GM12864 (cell line): ENCODE measurements at regions not wholly inside any gene's neighbourhood (a gene's known extent, or its start where the extent isn't known, plus 50 kb on each side); places are given as distances from the start of the nearest gene placed in this dataset.
"Not testable (repeated sequence)": the region's sequence is repeated elsewhere in the genome, so short reads cannot be mapped to it uniquely, and the experiment has no call there.

Experiments used
- DNase-seq: peaks from one replicate; pipeline ENCODE4 v3.0.0-alpha.2; 2011; ENCODE audit warnings: low read depth
- H3K4me3 ChIP-seq: 2 replicates; pipeline ENCODE4 v1.5.1; 2011; ENCODE audit warnings: mild to moderate bottlenecking, low read depth, low read length, control low read depth
- CTCF ChIP-seq: IDR thresholded peaks from 2 replicates; pipeline ENCODE4 v1.5.1; 2011; ENCODE audit warnings: low read depth, mild to moderate bottlenecking, moderate library complexity, low read length, control low read depth, inconsistent platforms; ENCODE audit errors: missing control alignments

GRCh38 chr11:96817482-96818399, 427.9 kb downstream of the JRKL start:
- no peak for DNase-seq
- H3K4me3 ChIP-seq: no peak overlapping the region
- no peak for TF ChIP-seq CTCF

GRCh38 chr11:96827164-96827563, 437.4 kb downstream of the JRKL start:
- DNase-seq: no peak
- H3K4me3 ChIP-seq: no peak overlapping the region
- TF ChIP-seq CTCF: no peak

- no peak for TF ChIP-seq CTCF
- H3K4me3 ChIP-seq: no peak overlapping the region
- no peak for DNase-seq
Measured at GRCh38 chr11:96841792-96842191, 452.0 kb downstream of the JRKL start.

- no peak for TF ChIP-seq CTCF
- no peak overlapping the region for H3K4me3 ChIP-seq
- DNase-seq: no peak
Measured at GRCh38 chr11:96842731-96843130, 452.9 kb downstream of the JRKL start.

- no peak for DNase-seq
- no peak overlapping the region for H3K4me3 ChIP-seq
- no peak for TF ChIP-seq CTCF
Measured at GRCh38 chr11:96854425-96854824, 464.6 kb downstream of the JRKL start.

- H3K4me3 ChIP-seq, DNase-seq: not testable (repeated sequence)
Measured at GRCh38 chr11:96861722-96862121, 471.9 kb downstream of the JRKL start.

- DNase-seq: no peak
- TF ChIP-seq CTCF: no peak
Measured at GRCh38 chr11:96863520-96863919, 473.7 kb downstream of the JRKL start.

More at GRCh38 chr11:96863520-96863919, 473.7 kb downstream of the JRKL start:
- H3K4me3 ChIP-seq: no peak overlapping the region
